ENCODE measurements at regions not wholly inside any gene's neighbourhood (a gene's known extent, or its start where the extent isn't known, plus 50 kb on each side); places are given as distances from the start of the nearest gene placed in this dataset.

- no peak for TF ChIP-seq REST (IDR thresholded peaks at IDR 0.05; ENCODE audit: insufficient read depth in 1 of 2, low read depth in 2 of 2, low read length in 2 of 2)
- TF ChIP-seq POLR2AphosphoS5 (IDR thresholded peaks at IDR 0.05; ENCODE audit: low read depth, low read length) = no peak
These were observed 242.1 kb downstream of the ZNF608 start for GRCh38 chr5:124504081-124504916.

DNA sequence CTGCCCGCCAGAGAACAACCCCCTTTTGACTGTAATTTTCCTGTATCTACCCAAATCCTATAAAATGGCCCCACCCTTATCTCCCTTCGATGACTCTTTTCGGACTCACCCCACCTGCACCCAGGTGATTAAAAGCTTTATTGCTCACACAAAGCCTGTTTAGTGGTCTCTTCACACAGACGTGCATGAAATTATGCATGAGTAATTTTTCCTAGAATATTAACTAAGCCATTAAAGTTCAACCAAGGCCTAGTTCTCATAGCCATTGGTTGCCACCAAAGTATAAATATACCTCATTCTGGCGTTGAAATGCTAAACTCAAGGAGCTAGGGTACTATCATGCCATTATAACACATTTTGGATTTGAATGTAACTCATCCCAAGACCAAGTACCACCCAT lies 243.9 kb downstream of the ZNF608 start:
- no peak for TF ChIP-seq SIN3A (IDR thresholded peaks at IDR 0.05; ENCODE audit: borderline replicate concordance, insufficient read depth, low read length)
- no peak for TF ChIP-seq FOXP2 (optimal IDR thresholded peaks at IDR 0.05; ENCODE audit: borderline replicate concordance, extremely low read depth, extremely low read length, insufficient read depth)
- no peak for TF ChIP-seq REST (IDR thresholded peaks at IDR 0.05; ENCODE audit: insufficient read depth in 1 of 2, low read depth in 2 of 2, low read length in 2 of 2)
- no peak for TF ChIP-seq POLR2AphosphoS5 (IDR thresholded peaks at IDR 0.05; ENCODE audit: low read depth, low read length)
- no peak for TF ChIP-seq TAF1 (IDR thresholded peaks at IDR 0.05; ENCODE audit: borderline replicate concordance, insufficient read depth, low read length)

DNA sequence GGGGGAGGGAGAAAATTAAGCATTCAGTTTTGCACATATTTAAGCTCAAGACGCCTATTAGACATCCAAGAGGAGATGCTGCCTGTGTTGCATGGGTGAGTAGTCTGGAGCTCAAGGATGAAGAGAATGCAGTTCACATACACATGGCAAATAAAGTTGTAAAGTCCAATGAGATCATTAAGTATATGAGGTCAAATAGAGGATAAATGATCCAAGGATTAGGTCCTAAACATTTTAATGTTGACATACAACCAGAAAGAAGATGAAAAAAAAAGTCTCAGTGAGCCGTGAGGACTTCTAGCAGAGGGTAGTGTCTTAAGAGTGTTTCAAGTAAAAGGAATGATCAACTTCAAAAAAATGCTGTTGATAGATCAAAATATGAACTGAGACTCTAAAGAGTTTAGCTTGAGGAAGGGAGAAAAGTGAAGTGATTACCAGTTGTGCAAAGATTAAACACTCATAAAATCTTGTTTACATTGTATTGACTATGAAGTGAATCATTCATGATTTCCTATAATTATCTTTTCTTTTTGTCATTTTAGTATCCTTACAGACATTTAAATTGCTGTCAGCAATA lies 251.8 kb downstream of the ZNF608 start:
- TF ChIP-seq FOXP2 (optimal IDR thresholded peaks at IDR 0.05; ENCODE audit: borderline replicate concordance, extremely low read depth, extremely low read length, insufficient read depth) = no peak
- TF ChIP-seq SIN3A (IDR thresholded peaks at IDR 0.05; ENCODE audit: borderline replicate concordance, insufficient read depth, low read length) = no peak
- no peak for TF ChIP-seq REST (IDR thresholded peaks at IDR 0.05; ENCODE audit: insufficient read depth in 1 of 2, low read depth in 2 of 2, low read length in 2 of 2)
- no peak for TF ChIP-seq POLR2AphosphoS5 (IDR thresholded peaks at IDR 0.05; ENCODE audit: low read depth, low read length)
- no peak for TF ChIP-seq TAF1 (IDR thresholded peaks at IDR 0.05; ENCODE audit: borderline replicate concordance, insufficient read depth, low read length)

- TF ChIP-seq POLR2AphosphoS5 (IDR thresholded peaks at IDR 0.05; ENCODE audit: low read depth, low read length) = no peak
- no peak for TF ChIP-seq TAF1 (IDR thresholded peaks at IDR 0.05; ENCODE audit: borderline replicate concordance, insufficient read depth, low read length)
- no peak for TF ChIP-seq FOXP2 (optimal IDR thresholded peaks at IDR 0.05; ENCODE audit: borderline replicate concordance, extremely low read depth, extremely low read length, insufficient read depth)
- no peak for TF ChIP-seq REST (IDR thresholded peaks at IDR 0.05; ENCODE audit: insufficient read depth in 1 of 2, low read depth in 2 of 2, low read length in 2 of 2)
- no peak for TF ChIP-seq SIN3A (IDR thresholded peaks at IDR 0.05; ENCODE audit: borderline replicate concordance, insufficient read depth, low read length)
These were observed 253.8 kb downstream of the ZNF608 start for GRCh38 chr5:124492444-124493224.
